Right lobe of liver (tissue), 4 donors: ENCODE measurements at regions not wholly inside any gene's neighbourhood (a gene's known extent, or its start where the extent isn't known, plus 50 kb on each side); places are given as distances from the start of the nearest gene placed in this dataset.

ENCODE experiments used
- CTCF ChIP-seq, 4 donors: fragments of 200-600 bp in 3 of 4; fragments of 450-650 bp in 1 of 4; IDR thresholded peaks; one replicate each; pipeline versions ENCODE4 v1.5.1 to v1.8.0; 2016 to 2022; ENCODE audit warnings: antibody characterized with exemption in 4 of 4, mild to moderate bottlenecking in 2 of 4
- POLR2A ChIP-seq: fragments of 450-650 bp; IDR thresholded peaks from one replicate; pipeline ENCODE4 v1.6.1; 2017; ENCODE audit warnings: antibody characterized with exemption, mild to moderate bottlenecking
- donor health status: DM: no; HTN: no; CAD: no.
- donor health status: DM: no; HTN: no; CAD: no.
- donor health status: DM: no; HTN: yes; CAD: no.

- no peak for TF ChIP-seq CTCF (IDR thresholded peaks at IDR 0.05)
- TF ChIP-seq POLR2A = no peak
Observed at GRCh38 chr20:7420345-7420744, 519.9 kb downstream of the HAO1 start.
